ENCODE measurements at regions not wholly inside any gene's neighbourhood (a gene's known extent, or its start where the extent isn't known, plus 50 kb on each side); places are given as distances from the start of the nearest gene placed in this dataset.

DNA sequence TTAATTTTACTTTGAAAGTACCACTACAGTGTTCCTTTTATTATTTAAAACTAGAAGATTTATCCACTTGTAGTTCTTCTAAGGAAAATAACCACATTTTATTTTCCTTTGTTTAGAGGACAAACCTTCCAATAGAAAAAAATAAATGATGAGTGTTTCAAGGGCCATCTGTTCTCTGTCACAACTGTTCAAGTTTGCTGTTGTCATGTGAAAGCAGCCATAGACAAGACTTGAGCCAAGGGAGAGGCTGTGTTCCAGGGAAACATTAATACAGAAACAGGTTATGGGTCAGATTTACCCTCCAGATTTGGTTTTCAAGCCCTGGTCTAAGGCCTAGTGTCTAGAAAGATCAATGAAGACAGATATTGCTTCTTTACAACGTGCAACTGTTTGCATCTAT lies 463.6 kb downstream of the C6orf118 start:
- no peak for TF ChIP-seq CREB1 (IDR thresholded peaks at IDR 0.05; ENCODE audit: low read depth)
- TF ChIP-seq, protein P1, sequence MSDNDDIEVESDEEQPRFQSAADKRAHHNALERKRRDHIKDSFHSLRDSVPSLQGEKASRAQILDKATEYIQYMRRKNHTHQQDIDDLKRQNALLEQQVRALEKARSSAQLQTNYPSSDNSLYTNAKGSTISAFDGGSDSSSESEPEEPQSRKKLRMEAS (IDR thresholded peaks at IDR 0.05): no peak
- no peak for TF ChIP-seq NFIC (IDR thresholded peaks at IDR 0.05)
- no peak for TF ChIP-seq YY1 (IDR thresholded peaks at IDR 0.05; ENCODE audit: low read depth)
- TF ChIP-seq EP300 (IDR thresholded peaks at IDR 0.05; ENCODE audit: borderline replicate concordance): no peak
